Fibroblast of lung (primary cell): ENCODE measurements at regions not wholly inside any gene's neighbourhood (a gene's known extent, or its start where the extent isn't known, plus 50 kb on each side); places are given as distances from the start of the nearest gene placed in this dataset.

ENCODE experiments used
- DNase-seq, 2 donors: peaks; one replicate each; pipeline versions ENCODE4 v3.0.0 to v3.0.0-alpha.2; 2010; ENCODE audit warnings: low read depth in 2 of 2
- H2AFZ ChIP-seq: 2 replicates; pipeline ENCODE4 v1.5.1; 2012; ENCODE audit warnings: low read length, control low read depth, inconsistent platforms
- H3K27ac ChIP-seq: 2 replicates; pipeline ENCODE4 v1.5.1; 2011; ENCODE audit warnings: low read length, control low read depth; ENCODE audit not compliant: insufficient read depth
- H3K27me3 ChIP-seq: 2 replicates; pipeline ENCODE4 v1.5.1; 2011; ENCODE audit warnings: mild to moderate bottlenecking, low read length; ENCODE audit not compliant: control insufficient read depth, insufficient read depth
- H3K36me3 ChIP-seq: 2 replicates; pipeline ENCODE4 v1.5.1; 2011; ENCODE audit warnings: low read length; ENCODE audit not compliant: control insufficient read depth, insufficient read depth
- H3K4me1 ChIP-seq: 2 replicates; pipeline ENCODE4 v1.5.1; 2011; ENCODE audit warnings: low read length; ENCODE audit not compliant: control insufficient read depth, insufficient read depth; ENCODE audit errors: extremely low read depth
- H3K4me2 ChIP-seq: 2 replicates; pipeline ENCODE4 v1.5.1; 2011; ENCODE audit warnings: low read length, control low read depth; ENCODE audit not compliant: insufficient read depth; ENCODE audit errors: extremely low read depth
- H3K4me3 ChIP-seq, 4 experiments: fragments of 200-600 bp in 1 of 4; sonication (generic) in 1 of 4; replicated peaks in 1 of 4; 2 replicates each; pipeline ENCODE4 v1.5.1; 2011 to 2016; ENCODE audit warnings: low read length in 4 of 4, low read depth in 3 of 4, mild to moderate bottlenecking in 3 of 4, control low read depth in 2 of 4, inconsistent platforms in 1 of 4, mixed read lengths in 1 of 4; ENCODE audit not compliant: insufficient read depth in 1 of 4; ENCODE audit errors: control extremely low read depth in 1 of 4
- H3K79me2 ChIP-seq: 2 replicates; pipeline ENCODE4 v1.5.1; 2012; ENCODE audit warnings: mild to moderate bottlenecking, low read length, inconsistent platforms; ENCODE audit not compliant: control insufficient read depth, insufficient read depth
- H3K9ac ChIP-seq: 2 replicates; pipeline ENCODE4 v1.5.1; 2011; ENCODE audit warnings: mild to moderate bottlenecking, low read length, control low read depth; ENCODE audit not compliant: insufficient read depth
- H3K9me3 ChIP-seq: 2 replicates; pipeline ENCODE4 v1.5.1; 2012; ENCODE audit warnings: low read depth, low read length; ENCODE audit not compliant: control insufficient read depth, insufficient read depth
- H4K20me1 ChIP-seq: 2 replicates; pipeline ENCODE4 v1.5.1; 2011; ENCODE audit warnings: low read length; ENCODE audit not compliant: control insufficient read depth, insufficient read depth; ENCODE audit errors: extremely low read depth
- EZH2 ChIP-seq: IDR thresholded peaks from 2 replicates; pipeline ENCODE4 v1.5.1; 2012; ENCODE audit warnings: low read length, control low read depth, mild to moderate bottlenecking; ENCODE audit errors: missing control alignments
- TF ChIP-seq, protein P1 (sequence below), 2 donors: IDR thresholded peaks in 1 of 2; conservative IDR thresholded peaks in 1 of 2; 1 replicate in 1 of 2; 2 replicates in 1 of 2; pipeline ENCODE4 v1.5.1; 2011 to 2012; ENCODE audit warnings: low read length in 2 of 2, control low read depth in 1 of 2, inconsistent platforms in 1 of 2, low read depth in 1 of 2, mild to moderate bottlenecking in 1 of 2

DNA sequence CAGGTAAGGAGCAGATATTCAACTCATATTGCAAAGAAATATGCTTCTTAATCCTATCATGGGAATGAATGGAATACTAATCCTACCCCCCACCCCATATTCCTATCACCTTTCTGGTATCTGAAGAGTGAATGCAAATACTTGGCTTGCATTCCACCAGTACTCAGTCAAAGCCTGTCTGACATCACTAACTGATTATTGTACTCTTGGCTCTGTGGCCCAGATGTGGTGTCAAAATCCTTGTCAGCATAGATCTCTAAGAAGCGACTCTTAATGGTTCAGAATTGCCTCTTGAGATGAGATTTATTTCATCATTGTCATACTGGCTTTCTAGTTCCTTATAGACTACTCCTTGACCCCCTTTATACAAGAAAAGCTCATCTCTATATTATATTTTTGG lies 604.6 kb downstream of the ADGRL2 start:
- no peak overlapping the region for H2AFZ ChIP-seq
- no peaks in the 10 kb centered on the region for H3K4me1 ChIP-seq
- H3K27ac ChIP-seq, result no peak overlapping the region
- no peaks in the 10 kb centered on the region for H3K79me2 ChIP-seq
- no peak for DNase-seq
- H3K4me3 ChIP-seq, result no peak overlapping the region
- no peaks in the 10 kb centered on the region for H3K9me3 ChIP-seq
- H3K27me3 ChIP-seq, result no peaks in the 10 kb centered on the region
- H3K4me2 ChIP-seq, result no peak overlapping the region
- H3K9ac ChIP-seq, result no peak overlapping the region
- no peaks in the 10 kb centered on the region for H4K20me1 ChIP-seq
- H3K36me3 ChIP-seq, result no peaks in the 10 kb centered on the region
- no peak for TF ChIP-seq EZH2
- TF ChIP-seq, protein P1, sequence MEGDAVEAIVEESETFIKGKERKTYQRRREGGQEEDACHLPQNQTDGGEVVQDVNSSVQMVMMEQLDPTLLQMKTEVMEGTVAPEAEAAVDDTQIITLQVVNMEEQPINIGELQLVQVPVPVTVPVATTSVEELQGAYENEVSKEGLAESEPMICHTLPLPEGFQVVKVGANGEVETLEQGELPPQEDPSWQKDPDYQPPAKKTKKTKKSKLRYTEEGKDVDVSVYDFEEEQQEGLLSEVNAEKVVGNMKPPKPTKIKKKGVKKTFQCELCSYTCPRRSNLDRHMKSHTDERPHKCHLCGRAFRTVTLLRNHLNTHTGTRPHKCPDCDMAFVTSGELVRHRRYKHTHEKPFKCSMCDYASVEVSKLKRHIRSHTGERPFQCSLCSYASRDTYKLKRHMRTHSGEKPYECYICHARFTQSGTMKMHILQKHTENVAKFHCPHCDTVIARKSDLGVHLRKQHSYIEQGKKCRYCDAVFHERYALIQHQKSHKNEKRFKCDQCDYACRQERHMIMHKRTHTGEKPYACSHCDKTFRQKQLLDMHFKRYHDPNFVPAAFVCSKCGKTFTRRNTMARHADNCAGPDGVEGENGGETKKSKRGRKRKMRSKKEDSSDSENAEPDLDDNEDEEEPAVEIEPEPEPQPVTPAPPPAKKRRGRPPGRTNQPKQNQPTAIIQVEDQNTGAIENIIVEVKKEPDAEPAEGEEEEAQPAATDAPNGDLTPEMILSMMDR (conservative IDR thresholded peaks at IDR 0.05 in 1 of 2, IDR thresholded peaks at IDR 0.05 in 1 of 2; ENCODE audit: low read depth in 1 of 2, low read length in 2 of 2), result no peak

DNA sequence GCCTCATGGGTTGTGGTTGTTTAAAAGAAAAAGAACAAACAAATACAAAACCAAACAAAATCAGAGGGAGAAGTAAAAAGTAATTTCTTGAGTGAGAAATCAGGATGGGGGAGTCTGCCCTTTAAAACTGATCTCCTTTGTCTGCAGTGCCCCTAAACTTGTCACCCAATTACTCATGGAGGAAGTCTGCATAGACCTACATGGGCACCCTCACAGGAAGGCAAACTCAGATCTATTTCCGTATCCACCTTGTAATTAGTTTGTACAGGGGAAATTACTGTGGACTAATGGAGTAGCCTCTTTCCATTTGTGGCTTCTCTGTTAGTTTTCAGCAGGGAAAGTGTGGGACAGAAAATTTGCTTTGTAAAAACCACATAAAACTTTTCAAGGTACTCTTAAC lies 600.4 kb downstream of the ADGRL2 start:
- Histone ChIP-seq H3K79me2 (no peaks in the 10 kb centered on the region), H3K27me3 (no peaks in the 10 kb centered on the region), H4K20me1 (no peaks in the 10 kb centered on the region), H3K9me3 (no peaks in the 10 kb centered on the region), H3K9ac (no peak overlapping the region), H2AFZ (no peak overlapping the region), H3K4me3 (no peak overlapping the region), H3K4me1 (no peaks in the 10 kb centered on the region), H3K27ac (no peak overlapping the region), H3K36me3 (no peaks in the 10 kb centered on the region), H3K4me2 (no peak overlapping the region)
- TF ChIP-seq EZH2, result no peak
- TF ChIP-seq, protein P1 (conservative IDR thresholded peaks at IDR 0.05 in 1 of 2, IDR thresholded peaks at IDR 0.05 in 1 of 2; ENCODE audit: low read depth in 1 of 2, low read length in 2 of 2), result no peak
- DNase-seq, result no peak

DNA sequence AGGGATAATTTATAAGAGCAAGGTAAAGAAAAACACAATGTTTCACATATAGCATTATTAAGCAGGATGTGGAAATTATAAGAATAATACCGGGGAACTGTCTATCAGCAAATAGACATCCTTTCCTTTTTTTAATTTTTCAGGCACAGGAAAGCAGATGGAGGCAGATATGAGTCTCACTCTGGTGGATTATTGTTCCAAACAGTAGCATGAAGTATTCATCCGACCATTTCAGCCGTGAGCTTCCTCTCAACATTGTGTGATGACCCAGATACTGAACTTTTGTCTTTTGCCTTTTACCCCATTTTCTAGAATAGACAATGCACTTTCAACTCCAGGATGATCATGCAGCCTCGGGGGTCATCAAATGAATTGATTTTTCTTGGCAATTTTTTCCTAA lies 599.8 kb downstream of the ADGRL2 start:
- Histone ChIP-seq H3K27me3 (no peaks in the 10 kb centered on the region), H4K20me1 (no peaks in the 10 kb centered on the region), H3K9me3 (no peaks in the 10 kb centered on the region), H3K4me1 (no peaks in the 10 kb centered on the region), H3K36me3 (no peaks in the 10 kb centered on the region), H3K9ac (no peak overlapping the region), H3K4me2 (no peak overlapping the region), H3K79me2 (no peaks in the 10 kb centered on the region), H3K4me3 (no peak overlapping the region), H2AFZ (no peak overlapping the region), H3K27ac (no peak overlapping the region)
- TF ChIP-seq, protein P1 (conservative IDR thresholded peaks at IDR 0.05 in 1 of 2, IDR thresholded peaks at IDR 0.05 in 1 of 2; ENCODE audit: low read depth in 1 of 2, low read length in 2 of 2), result no peak
- no peak for TF ChIP-seq EZH2
- no peak for DNase-seq
